ENCODE measurements at regions not wholly inside any gene's neighbourhood (a gene's known extent, or its start where the extent isn't known, plus 50 kb on each side); places are given as distances from the start of the nearest gene placed in this dataset.

DNA sequence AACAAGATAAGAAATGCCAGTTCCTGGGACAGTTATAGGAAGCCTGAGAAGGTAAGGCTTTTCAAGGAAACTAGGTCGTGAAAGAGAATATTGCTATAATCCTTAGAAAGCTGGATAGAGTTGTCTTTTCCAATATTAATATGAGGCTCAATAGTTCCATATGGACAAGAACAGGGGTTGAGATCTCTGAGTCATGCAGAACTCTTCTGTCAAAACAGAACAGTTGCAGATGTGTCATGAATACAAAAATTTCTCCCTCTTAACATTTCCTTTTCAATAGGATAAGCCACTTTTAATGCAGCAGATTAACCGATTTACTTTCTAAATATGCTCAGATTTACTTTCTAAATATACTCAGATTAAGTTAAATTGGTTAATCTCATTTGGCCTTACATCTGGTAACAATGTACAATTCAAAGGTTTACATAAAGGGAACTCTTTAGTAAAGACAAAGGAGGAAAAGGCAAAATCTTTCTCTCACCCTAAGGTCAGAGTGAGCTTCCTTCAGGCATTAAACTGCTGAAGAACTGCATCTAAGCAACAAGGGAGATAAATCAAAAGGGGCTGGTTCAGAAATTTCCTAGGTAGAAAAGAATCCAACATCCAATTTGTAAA, 104.7 kb upstream of the PCDH15 start:
- Histone ChIP-seq H4K20me1 (ENCODE audit: control insufficient read depth, extremely low read depth, insufficient read depth, low read length) (no peaks in the 10 kb centered on the region), H3K9ac (ENCODE audit: control insufficient read depth, extremely low read depth, insufficient read depth, low read length) (no peak overlapping the region), H3K9me3 (ENCODE audit: control insufficient read depth, low read depth, low read length) (no peaks in the 10 kb centered on the region), H3K27me3 (ENCODE audit: control insufficient read depth, extremely low read depth, insufficient read depth, low read length) (no peaks in the 10 kb centered on the region), H3K4me1 (ENCODE audit: control insufficient read depth, extremely low read depth, insufficient read depth, low read length) (no peaks in the 10 kb centered on the region), H3K27ac (ENCODE audit: control insufficient read depth, insufficient read depth, low read length) (no peak overlapping the region), H3K9me1 (ENCODE audit: control insufficient read depth, extremely low read depth, insufficient read depth, low read length) (no peaks in the 10 kb centered on the region), H3K79me2 (ENCODE audit: control insufficient read depth, insufficient read depth, low read length) (no peaks in the 10 kb centered on the region), H3K4me3 (ENCODE audit: control insufficient read depth in 2 of 3, extremely low read depth in 1 of 3, insufficient read depth in 2 of 3, low read depth in 1 of 3, low read length in 3 of 3) (no peak overlapping the region), H2AFZ (ENCODE audit: control insufficient read depth, low read length) (no peak overlapping the region), H3K4me2 (ENCODE audit: control insufficient read depth, extremely low read depth, insufficient read depth, low read depth, low read length) (no peak overlapping the region), H3K36me3 (ENCODE audit: control insufficient read depth in 2 of 2, extremely low read depth in 1 of 2, insufficient read depth in 2 of 2, low read length in 2 of 2) (no peaks in the 10 kb centered on the region)
- DNase-seq (ENCODE audit: low read depth, low spot score): no peak
- TF ChIP-seq, protein P1, sequence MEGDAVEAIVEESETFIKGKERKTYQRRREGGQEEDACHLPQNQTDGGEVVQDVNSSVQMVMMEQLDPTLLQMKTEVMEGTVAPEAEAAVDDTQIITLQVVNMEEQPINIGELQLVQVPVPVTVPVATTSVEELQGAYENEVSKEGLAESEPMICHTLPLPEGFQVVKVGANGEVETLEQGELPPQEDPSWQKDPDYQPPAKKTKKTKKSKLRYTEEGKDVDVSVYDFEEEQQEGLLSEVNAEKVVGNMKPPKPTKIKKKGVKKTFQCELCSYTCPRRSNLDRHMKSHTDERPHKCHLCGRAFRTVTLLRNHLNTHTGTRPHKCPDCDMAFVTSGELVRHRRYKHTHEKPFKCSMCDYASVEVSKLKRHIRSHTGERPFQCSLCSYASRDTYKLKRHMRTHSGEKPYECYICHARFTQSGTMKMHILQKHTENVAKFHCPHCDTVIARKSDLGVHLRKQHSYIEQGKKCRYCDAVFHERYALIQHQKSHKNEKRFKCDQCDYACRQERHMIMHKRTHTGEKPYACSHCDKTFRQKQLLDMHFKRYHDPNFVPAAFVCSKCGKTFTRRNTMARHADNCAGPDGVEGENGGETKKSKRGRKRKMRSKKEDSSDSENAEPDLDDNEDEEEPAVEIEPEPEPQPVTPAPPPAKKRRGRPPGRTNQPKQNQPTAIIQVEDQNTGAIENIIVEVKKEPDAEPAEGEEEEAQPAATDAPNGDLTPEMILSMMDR (optimal IDR thresholded peaks at IDR 0.05 in 1 of 3, IDR thresholded peaks at IDR 0.05 in 1 of 3, conservative IDR thresholded peaks at IDR 0.05 in 1 of 3; ENCODE audit: extremely low read depth in 1 of 3, insufficient read depth in 2 of 3, low read length in 3 of 3): no peak
- TF ChIP-seq EZH2 (IDR thresholded peaks at IDR 0.05; ENCODE audit: low read length): no peak
- FAIRE-seq: no peak
- dilution Hi-C loops (cut with MboI; ENCODE audit: extremely low pct_ligation_motif_present, low sequenced_read_pairs): no loop called here

DNA sequence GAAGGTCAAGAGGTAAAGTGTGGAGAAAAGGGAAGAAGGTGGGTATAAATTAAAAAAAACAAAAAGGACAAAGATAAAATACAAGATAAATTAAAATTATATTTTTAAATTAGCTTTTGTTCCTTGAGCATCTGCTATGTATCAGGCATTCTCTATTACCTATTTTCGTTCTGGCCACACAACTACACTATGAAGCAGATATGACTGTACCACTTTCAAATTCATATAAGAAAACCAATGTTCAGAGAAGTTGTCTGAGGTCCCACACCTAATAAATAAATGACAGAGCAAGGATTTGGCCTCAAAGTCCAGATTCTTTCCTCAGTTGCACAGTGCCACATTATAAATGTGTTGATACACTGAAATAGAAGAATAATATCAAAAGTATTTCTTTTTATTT, 103.8 kb upstream of the PCDH15 start:
- H3K27ac ChIP-seq (ENCODE audit: control insufficient read depth, insufficient read depth, low read length): no peak overlapping the region
- H3K4me3 ChIP-seq (ENCODE audit: control insufficient read depth in 2 of 3, extremely low read depth in 1 of 3, insufficient read depth in 2 of 3, low read depth in 1 of 3, low read length in 3 of 3): no peak overlapping the region
- DNase-seq (ENCODE audit: low read depth, low spot score): no peak
- H2AFZ ChIP-seq (ENCODE audit: control insufficient read depth, low read length): no peak overlapping the region
- H3K9me1 ChIP-seq (ENCODE audit: control insufficient read depth, extremely low read depth, insufficient read depth, low read length): no peaks in the 10 kb centered on the region
- TF ChIP-seq, protein P1 (optimal IDR thresholded peaks at IDR 0.05 in 1 of 3, IDR thresholded peaks at IDR 0.05 in 1 of 3, conservative IDR thresholded peaks at IDR 0.05 in 1 of 3; ENCODE audit: extremely low read depth in 1 of 3, insufficient read depth in 2 of 3, low read length in 3 of 3): no peak
- TF ChIP-seq EZH2 (IDR thresholded peaks at IDR 0.05; ENCODE audit: low read length): no peak
- H3K79me2 ChIP-seq (ENCODE audit: control insufficient read depth, insufficient read depth, low read length): no peaks in the 10 kb centered on the region
- H3K36me3 ChIP-seq (ENCODE audit: control insufficient read depth in 2 of 2, extremely low read depth in 1 of 2, insufficient read depth in 2 of 2, low read length in 2 of 2): no peaks in the 10 kb centered on the region
- H3K9me3 ChIP-seq (ENCODE audit: control insufficient read depth, low read depth, low read length): no peaks in the 10 kb centered on the region
- H3K9ac ChIP-seq (ENCODE audit: control insufficient read depth, extremely low read depth, insufficient read depth, low read length): no peak overlapping the region
- no peak for FAIRE-seq
- no peak overlapping the region for H3K4me2 ChIP-seq (ENCODE audit: control insufficient read depth, extremely low read depth, insufficient read depth, low read depth, low read length)
- no peaks in the 10 kb centered on the region for H3K4me1 ChIP-seq (ENCODE audit: control insufficient read depth, extremely low read depth, insufficient read depth, low read length)
- no peaks in the 10 kb centered on the region for H3K27me3 ChIP-seq (ENCODE audit: control insufficient read depth, extremely low read depth, insufficient read depth, low read length)
- no peaks in the 10 kb centered on the region for H4K20me1 ChIP-seq (ENCODE audit: control insufficient read depth, extremely low read depth, insufficient read depth, low read length)
- dilution Hi-C loops (cut with MboI; ENCODE audit: extremely low pct_ligation_motif_present, low sequenced_read_pairs): no loop called here
